GM12865 (cell line): ENCODE measurements at regions not wholly inside any gene's neighbourhood (a gene's known extent, or its start where the extent isn't known, plus 50 kb on each side); places are given as distances from the start of the nearest gene placed in this dataset.
"Not testable (repeated sequence)": the region's sequence is repeated elsewhere in the genome, so short reads cannot be mapped to it uniquely, and the experiment has no call there.

Source experiments
- DNase-seq: peaks from one replicate; pipeline ENCODE4 v3.0.0; 2010; ENCODE audit warnings: low read depth
- H3K4me3 ChIP-seq: 2 replicates; pipeline ENCODE4 v1.5.1; 2011; ENCODE audit warnings: mild to moderate bottlenecking, low read depth, low read length, control low read depth
- TF ChIP-seq, protein P1 (sequence below): IDR thresholded peaks from 2 replicates; pipeline ENCODE4 v1.5.1; 2011; ENCODE audit warnings: low read length, control low read depth, low read depth, inconsistent platforms; ENCODE audit not compliant: insufficient read depth; ENCODE audit errors: missing control alignments

DNA sequence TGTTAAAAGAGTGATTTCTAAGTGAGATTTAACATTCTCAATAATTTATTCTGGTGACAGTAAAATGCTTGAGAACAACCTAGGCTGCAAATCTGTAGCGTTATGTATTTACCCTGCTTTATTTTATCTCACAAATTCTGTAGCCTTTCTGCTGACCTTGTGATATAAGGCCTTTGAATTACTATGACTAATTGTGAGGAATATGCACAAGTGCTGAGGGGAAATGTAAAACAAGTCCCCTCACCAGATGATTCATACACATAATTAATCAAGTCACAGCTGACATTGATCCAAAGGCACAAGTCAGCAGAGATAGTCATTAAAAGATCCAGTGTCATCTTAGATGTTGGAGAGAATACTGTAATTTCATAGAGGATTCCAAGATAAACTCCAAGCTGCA lies 992.7 kb upstream of the USP15 start:
- no peak for DNase-seq
- TF ChIP-seq, protein P1, sequence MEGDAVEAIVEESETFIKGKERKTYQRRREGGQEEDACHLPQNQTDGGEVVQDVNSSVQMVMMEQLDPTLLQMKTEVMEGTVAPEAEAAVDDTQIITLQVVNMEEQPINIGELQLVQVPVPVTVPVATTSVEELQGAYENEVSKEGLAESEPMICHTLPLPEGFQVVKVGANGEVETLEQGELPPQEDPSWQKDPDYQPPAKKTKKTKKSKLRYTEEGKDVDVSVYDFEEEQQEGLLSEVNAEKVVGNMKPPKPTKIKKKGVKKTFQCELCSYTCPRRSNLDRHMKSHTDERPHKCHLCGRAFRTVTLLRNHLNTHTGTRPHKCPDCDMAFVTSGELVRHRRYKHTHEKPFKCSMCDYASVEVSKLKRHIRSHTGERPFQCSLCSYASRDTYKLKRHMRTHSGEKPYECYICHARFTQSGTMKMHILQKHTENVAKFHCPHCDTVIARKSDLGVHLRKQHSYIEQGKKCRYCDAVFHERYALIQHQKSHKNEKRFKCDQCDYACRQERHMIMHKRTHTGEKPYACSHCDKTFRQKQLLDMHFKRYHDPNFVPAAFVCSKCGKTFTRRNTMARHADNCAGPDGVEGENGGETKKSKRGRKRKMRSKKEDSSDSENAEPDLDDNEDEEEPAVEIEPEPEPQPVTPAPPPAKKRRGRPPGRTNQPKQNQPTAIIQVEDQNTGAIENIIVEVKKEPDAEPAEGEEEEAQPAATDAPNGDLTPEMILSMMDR, result no peak

DNA sequence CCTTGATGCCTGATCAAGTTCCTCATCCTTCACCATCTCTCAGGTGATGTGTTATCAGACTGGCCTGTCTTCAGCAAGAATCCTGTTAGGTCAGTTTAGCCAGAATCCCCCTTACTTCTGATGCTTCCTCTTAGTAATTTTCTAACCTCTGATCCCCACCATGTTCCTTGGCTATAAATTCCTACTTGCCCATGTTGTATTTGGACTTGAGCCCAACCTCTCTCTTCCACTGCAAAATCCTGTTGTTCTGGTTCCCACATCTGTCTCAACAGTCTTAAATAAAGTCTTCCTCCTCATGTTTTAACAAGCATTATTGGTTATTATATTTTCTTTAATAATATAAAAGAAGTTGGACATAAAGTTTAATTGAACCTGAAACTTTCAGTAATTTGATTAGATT lies 987.8 kb upstream of the USP15 start:
- H3K4me3 ChIP-seq, result no peak overlapping the region
- TF ChIP-seq, protein P1, result no peak
- DNase-seq, result no peak

More for the DNA sequence above, 992.7 kb upstream of the USP15 start:
- H3K4me3 ChIP-seq, result no peak overlapping the region

DNA sequence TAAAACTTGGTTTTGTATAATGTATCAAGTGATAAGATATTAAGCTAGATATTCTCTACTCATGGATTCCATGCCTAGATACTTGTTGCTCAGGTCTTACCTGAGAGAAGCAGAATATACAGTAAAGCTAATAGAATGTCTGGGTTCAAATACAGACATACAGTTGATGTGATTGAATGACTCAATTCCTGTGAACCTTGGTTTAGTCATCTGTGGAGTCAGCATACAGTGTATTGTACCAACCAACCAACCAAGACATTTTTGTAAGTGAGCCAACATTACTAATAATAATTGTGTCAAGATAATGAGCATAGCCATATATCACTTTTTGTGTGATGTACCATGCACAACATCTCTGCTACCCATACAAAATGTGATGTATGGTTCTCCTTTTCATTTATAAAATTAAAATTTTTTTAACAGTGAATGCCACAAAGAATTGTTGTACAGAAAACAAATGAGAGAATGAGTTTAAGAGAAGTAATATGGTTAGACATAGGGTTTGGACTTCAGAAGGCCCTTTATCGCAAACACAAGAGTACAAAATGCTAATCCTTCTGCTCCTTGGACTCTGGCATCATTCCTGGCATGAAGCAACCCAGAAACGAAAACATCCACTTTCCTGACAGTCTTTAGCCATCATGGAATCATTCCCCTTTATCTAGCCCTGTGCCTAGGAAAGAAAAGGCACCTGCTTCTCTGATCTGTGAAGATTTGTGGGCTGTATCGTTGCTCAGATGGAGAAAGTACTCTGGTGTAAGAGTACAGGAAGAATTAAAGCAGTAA lies 977.2 kb upstream of the USP15 start:
- no peak for DNase-seq

DNA sequence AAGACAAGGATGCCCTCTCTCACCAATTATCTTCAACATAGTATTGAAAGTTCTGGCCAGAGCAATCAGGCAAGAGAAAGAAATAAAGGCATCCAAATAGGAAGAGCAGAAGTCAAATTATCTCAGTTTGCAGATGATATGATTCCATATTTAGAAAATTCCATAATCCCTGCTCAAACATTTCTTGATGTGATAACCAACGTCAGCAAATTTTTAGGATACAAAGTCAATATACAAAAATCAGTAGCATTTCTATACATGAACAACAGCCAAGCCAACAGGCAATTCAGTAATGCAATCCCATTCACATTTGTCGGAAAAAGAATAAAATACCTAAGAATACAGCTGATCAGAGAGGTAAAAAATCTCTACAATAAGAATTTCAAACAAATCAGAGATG lies 969.7 kb upstream of the USP15 start:
- DNase-seq, result no peak
- no peak overlapping the region for H3K4me3 ChIP-seq
- TF ChIP-seq, protein P1, result no peak

More for the DNA sequence above, 977.2 kb upstream of the USP15 start:
- H3K4me3 ChIP-seq, result no peak overlapping the region
- TF ChIP-seq, protein P1, result no peak

DNA sequence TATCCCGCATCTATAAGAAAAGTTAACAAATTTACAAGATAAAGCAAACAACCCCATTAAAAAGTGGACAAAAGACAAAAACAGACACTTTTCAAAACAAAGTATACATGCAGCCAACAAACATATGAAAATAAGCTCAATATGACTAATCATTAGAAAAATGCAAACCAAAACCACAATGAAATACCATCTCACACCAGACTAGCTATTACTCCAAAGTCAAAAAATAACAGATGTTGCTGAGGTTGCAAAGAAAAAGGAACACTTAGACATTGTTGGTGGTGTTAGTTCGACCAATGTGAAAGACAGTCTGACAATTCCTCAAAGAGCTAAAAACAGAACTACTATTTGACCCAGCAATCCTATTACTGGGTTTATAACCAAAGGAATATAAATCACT lies 968.6 kb upstream of the USP15 start:
- no peak overlapping the region for H3K4me3 ChIP-seq
- DNase-seq, result no peak
- TF ChIP-seq, protein P1, result no peak

DNA sequence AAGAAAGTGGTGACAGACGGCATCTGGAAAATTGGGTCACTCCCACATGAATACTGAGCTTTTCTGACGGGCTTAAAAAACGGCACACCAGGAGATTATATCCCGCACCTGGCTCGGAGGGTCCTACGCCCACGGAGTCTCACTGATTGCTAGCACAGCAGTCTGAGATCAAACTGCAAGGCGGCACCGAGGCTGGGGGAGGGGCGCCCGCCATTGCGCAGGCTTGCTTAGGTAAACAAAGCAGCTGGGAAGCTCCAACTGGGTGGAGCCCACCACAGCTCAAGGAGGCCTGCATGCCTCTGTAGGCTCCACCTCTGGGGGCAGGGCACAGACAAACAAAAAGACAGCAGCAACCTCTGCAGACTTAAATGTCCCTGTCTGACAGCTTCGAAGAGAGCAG lies 966.2 kb upstream of the USP15 start:
- not testable (repeated sequence) for H3K4me3 ChIP-seq, DNase-seq

DNA sequence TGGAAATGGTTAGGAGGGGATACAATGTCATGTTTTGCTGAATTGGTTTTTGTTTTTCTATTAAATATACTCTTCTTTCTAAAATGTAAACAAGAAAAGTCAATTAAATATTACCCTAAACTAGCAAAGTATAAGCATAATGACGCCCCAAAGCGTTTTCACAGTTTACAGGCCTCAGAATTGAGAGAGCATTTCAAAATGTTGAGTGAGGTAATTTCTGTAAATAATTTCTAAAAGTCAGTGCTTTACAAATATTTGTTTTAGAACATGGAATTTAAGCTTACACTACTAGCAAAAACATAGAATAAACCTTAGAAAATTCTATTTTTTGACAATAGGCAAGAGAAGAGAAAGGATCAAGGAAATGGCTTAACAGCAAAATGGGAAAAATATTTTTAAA lies 958.4 kb upstream of the USP15 start:
- no peak for DNase-seq
- TF ChIP-seq, protein P1, result no peak
- H3K4me3 ChIP-seq, result no peak overlapping the region
